Stimulated activated CD4-positive, alpha-beta T cell treated with anti-CD3 and anti-CD28 coated beads, Interleukin-12 subunit alpha, Interleukin-12 subunit beta, amount 100 ng/mL, for 4 hours (primary cell): ENCODE measurements at regions not wholly inside any gene's neighbourhood (a gene's known extent, or its start where the extent isn't known, plus 50 kb on each side); places are given as distances from the start of the nearest gene placed in this dataset.
"Not testable (repeated sequence)": the region's sequence is repeated elsewhere in the genome, so short reads cannot be mapped to it uniquely, and the experiment has no call there.

Source experiments
- DNase-seq: peaks from one replicate; pipeline ENCODE4 v3.0.0-alpha.2; 2020

- DNase-seq = no peak
Observed at GRCh38 chr6:56799989-56800388, 154.9 kb upstream of the BEND6 start.

- DNase-seq = no peak
Observed at GRCh38 chr6:56798163-56798562, 155.5 kb upstream of the DST start.

- DNase-seq = no peak
Observed at GRCh38 chr6:56796196-56796532, 153.5 kb upstream of the DST start.

GRCh38 chr6:56795466-56796195 is 152.9 kb upstream of the DST start:
- no peak for DNase-seq

- DNase-seq = no peak
Observed at GRCh38 chr6:56794421-56794820, 151.7 kb upstream of the DST start.

- no peak for DNase-seq
Observed at GRCh38 chr6:56793938-56794337, 151.2 kb upstream of the DST start.

GRCh38 chr6:56790414-56790813 is 147.7 kb upstream of the DST start:
- DNase-seq = no peak

- DNase-seq = no peak
Observed at GRCh38 chr6:56789879-56790278, 147.2 kb upstream of the DST start.

- no peak for DNase-seq
Observed at GRCh38 chr6:56789342-56789741, 146.7 kb upstream of the DST start.

GRCh38 chr6:56787209-56787608 is 144.5 kb upstream of the DST start:
- no peak for DNase-seq

GRCh38 chr6:56786256-56786655 is 143.6 kb upstream of the DST start:
- DNase-seq = no peak

- DNase-seq = not testable (repeated sequence)
Observed at GRCh38 chr6:56785536-56785935, 142.8 kb upstream of the DST start.

GRCh38 chr6:56780109-56780508 is 137.4 kb upstream of the DST start:
- DNase-seq = not testable (repeated sequence)

- DNase-seq = not testable (repeated sequence)
Observed at GRCh38 chr6:56778503-56778902, 135.8 kb upstream of the DST start.

GRCh38 chr6:56775498-56776166 is 132.9 kb upstream of the DST start:
- DNase-seq = no peak

- no peak for DNase-seq
Observed at GRCh38 chr6:56772737-56773184, 130.1 kb upstream of the DST start.

GRCh38 chr6:56771929-56772607 is 129.4 kb upstream of the DST start:
- no peak for DNase-seq

- no peak for DNase-seq
Observed at GRCh38 chr6:56771189-56771588, 128.5 kb upstream of the DST start.

- DNase-seq = no peak
Observed at GRCh38 chr6:56770011-56770520, 127.4 kb upstream of the DST start.

- no peak for DNase-seq
Observed at GRCh38 chr6:56767892-56768531, 125.3 kb upstream of the DST start.

GRCh38 chr6:56767435-56767834 is 124.7 kb upstream of the DST start:
- no peak for DNase-seq

GRCh38 chr6:56766806-56767178 is 124.1 kb upstream of the DST start:
- DNase-seq = no peak

GRCh38 chr6:56766139-56766805 is 123.6 kb upstream of the DST start:
- DNase-seq = no peak
